Muscle of back (tissue), 3 donors: ENCODE measurements at regions not wholly inside any gene's neighbourhood (a gene's known extent, or its start where the extent isn't known, plus 50 kb on each side); places are given as distances from the start of the nearest gene placed in this dataset.
"Not testable (repeated sequence)": the region's sequence is repeated elsewhere in the genome, so short reads cannot be mapped to it uniquely, and the experiment has no call there.

Experiments used
- DNase-seq, 3 donors: peaks; one replicate each; pipeline versions ENCODE4 v3.0.0 to v3.0.0-alpha.2; 2013

DNA sequence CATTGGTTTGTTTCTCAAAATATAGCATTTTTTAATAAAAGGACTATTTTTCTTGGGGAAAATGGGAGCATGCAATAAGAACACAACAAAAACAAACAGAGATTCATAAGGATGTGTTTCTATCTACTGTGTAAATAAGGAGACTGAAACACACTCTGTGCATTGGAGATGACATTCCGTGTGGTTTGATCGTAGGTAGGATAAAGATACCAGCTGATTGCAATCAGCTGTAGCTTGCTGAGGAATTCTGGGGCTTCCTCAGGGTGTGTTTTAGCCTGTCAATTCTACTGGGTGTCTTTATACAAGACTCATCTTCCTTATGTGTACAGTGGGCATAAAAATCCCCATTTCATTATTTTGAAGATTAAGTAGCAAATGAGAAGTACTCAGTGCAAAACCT, 591.6 kb downstream of the DSC3 start:
- DNase-seq, result no peak

DNA sequence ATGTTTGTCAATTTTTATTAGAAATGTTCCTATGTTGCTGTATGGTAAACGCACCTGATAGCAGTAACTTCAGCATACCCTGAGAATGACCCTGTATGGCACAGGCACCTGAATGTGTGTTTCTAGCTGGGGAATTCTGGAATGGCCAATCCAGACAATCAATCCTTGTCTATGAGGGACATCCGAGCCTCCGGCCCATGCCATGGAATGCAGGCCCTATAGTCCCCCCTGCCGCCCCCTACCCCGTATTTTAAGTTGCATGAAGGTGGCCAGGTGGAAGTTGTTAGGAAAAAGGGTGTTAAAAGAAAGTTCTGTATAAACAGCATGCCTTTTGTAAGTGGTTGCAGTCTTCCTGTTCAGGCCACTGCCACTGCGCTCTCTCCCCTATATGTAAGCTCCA, 595.9 kb downstream of the DSC3 start:
- DNase-seq, result no peak

DNA sequence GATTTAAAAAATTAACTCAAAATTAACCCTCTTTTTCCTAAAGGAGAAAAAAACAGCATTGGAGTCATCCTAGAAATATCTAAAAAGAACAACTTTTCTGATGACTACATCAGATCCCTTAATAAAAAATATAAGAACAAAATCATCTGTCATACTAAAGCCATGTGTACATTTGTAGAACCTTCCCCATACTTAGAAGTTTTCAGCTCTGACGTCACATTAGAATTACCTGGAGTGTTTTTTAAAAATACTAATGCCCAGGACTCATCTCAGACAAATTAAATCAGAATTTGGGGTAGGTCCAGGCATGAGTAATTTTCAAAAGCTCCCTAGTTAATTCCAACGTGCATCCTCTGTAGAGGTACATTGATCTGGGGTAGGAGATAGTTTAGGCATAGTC, 598.0 kb downstream of the DSC3 start:
- DNase-seq, result no peak

DNA sequence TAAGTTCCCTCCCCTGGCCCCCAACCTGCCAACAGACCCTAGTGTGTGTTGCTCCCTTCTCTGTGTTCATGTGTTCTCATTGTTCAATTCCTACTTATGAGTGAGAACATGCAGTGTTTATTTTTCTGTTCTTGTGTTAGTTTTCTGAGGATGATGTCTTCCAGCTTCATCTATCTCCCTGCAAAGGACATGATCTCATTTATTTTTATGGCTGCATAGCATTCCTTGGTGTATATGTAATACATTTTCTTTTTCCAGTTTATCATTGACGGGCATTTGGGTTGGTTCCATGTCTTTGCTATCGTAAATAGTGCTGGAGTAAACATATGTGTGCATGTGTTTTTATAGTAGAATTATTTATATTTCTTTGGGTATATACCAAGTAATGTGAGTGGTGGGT, 602.2 kb downstream of the DSC3 start:
- no peak for DNase-seq

DNA sequence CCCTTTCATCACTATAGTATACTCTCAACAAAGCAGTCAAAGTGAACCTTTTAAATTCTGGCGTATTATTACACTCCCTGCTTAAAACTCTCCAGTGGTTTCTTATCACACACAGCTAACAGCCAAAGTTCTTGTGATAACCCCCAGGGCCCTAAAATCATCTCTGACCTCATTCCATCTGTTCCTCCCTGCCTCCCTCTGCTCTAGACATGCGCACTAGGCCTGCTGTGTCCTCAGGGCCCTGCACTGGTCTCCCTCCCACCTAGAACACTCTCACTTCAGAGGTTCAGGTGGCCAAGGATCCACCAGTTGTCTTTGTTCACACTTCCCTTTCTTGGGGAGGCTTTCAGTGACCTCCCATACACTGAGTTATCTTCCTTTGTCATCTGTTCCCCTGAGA, 603.4 kb downstream of the DSC3 start:
- DNase-seq, result no peak

DNA sequence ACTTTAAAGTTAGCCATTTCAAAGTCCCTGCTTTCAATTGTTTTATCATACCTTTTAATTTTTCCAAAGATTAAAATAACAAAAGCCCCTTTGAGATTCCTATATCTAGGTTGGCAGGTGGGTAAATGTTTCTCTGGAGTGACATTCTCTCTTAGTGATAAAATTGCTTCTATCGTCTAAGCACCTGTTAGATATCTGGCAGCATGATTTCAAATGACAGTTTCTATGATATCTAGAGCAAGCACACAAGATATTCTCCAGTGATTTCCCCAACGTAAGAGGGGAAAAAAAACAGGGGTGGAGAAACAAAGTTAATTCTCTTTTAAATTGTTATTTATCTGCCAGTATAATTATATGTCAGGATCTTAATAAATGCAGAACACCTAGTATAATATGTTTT, 610.2 kb downstream of the DSC3 start:
- DNase-seq, result no peak

DNA sequence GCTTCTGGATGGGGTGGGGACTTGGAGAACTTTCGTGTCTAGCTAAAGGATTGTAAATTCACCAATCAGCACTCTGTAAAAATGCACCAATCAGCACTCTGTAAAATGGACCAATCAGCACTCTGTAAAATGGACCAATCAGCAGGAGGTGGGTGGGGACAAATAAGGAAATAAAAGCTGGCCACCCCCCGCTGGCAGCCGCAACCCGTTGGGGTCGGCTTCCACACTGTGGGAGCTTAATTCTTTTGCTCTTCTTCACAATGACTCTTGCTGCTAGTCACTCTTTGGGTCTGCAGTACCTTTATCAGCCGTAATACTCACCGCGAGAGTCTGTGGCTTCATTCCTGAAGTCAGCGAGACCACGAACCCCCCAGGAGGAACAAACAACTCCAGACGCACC, 623.1 kb downstream of the DSC3 start:
- DNase-seq, result not testable (repeated sequence)

DNA sequence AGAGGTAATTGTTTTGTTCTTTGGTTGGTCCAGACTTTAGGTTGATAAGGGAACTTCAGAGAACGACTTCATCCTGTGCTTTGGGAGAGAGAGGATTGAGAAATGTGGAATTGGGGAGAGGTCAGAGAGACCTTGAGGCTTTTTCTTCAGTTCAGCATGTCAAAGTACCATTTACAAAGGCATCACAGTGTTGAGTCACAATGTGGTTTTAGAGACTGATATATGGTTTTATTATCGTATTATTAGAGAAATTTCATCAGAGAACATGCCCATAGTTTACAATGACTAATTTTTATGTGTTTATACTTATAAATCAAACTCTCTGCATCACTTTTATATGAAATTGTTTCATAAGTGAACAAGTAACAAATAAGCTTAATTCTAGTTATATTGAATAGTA, 626.6 kb downstream of the DSC3 start:
- no peak for DNase-seq

DNA sequence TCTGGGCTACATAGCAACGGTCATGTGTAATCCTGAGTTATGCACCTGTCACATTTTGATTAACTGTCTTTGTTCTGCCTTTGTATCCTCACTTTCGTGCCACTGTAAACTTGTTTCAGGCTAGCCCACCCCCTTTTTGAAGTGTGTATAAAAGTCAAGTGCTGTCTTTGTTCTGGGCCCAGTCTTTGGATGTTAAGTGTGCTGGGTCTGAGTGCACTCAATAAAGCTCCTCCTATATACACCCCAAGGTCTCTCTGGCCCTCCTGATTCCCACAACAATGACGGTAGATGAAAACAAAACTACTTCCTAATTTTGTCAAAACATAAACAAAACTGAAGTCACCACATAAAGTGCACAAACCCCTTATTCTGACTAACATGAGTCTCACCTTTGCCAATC, 633.4 kb downstream of the DSC3 start:
- no peak for DNase-seq

DNA sequence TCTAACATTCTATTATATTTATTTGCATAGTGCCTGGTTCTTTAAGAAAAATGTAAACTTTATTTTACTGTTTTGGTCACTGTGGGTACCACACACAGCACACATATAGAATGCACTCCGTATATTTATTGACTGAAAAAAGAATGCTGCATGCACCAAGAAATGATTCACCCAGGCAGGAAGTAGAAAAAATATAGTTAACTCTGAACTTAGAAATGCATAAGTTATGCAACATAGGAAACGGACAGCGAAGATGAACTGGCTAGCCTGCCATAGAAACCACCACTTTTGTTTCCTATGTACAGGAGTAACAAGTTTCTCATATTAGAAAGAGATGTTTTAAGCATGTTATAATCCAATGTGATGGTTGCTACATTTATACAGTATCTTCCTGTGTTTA, 635.8 kb downstream of the DSC3 start:
- DNase-seq, result no peak

DNA sequence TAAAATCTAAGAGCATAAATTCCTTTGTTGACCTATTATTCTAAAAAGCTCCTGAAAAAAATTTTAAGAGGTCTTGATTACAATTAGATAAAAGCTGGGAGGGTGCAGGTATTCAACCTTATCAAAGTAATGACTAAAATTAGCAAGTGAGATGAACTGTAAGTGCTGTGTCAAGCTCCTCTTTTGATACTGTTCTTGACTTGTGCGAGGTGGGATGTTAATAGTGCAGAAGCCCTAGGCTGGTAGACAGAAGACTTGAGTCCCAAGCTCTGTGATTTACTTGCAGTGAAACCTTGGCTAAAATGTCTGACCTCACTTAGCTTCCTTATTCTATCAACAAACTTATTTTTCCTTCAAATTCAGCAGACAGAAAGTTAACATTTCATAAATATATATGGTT, 637.5 kb downstream of the DSC3 start:
- no peak for DNase-seq

DNA sequence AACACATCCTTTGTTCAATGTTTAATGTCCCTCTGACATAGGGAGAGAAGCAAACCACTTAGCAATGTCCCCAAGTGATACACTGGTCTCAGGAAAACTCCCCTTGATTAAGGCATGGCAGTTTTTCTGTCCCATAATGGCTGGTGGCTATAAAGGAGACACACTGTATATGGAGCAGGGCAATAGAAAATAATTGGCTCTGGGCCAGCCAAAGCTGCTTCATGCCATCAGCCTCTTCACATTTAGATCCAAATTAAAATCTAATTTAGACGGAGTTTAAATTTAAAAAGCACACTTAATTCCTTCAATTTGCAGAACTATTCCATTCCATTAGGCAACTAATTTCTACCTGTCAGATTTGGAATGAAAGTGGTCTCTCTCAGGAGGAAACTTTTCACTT, 638.1 kb downstream of the DSC3 start:
- DNase-seq, result no peak

DNA sequence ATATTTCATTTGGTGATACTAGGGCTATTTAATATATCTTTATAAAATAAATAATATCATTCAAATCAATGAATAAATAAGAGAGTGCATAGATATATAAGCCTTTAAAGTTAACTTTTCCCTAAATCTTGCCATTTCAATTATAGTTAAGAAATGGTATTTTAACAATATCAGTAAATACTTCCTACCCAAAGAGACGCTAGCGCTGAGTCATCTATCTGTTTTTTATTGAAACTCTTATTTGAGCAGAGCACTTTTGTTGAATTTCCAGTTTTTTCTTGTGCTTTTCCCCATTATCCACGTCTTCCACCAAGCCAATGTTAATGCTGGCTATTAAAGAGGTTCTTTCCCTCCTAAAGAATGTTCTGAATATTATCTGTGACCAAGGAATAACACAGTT, 639.3 kb downstream of the DSC3 start:
- no peak for DNase-seq

DNA sequence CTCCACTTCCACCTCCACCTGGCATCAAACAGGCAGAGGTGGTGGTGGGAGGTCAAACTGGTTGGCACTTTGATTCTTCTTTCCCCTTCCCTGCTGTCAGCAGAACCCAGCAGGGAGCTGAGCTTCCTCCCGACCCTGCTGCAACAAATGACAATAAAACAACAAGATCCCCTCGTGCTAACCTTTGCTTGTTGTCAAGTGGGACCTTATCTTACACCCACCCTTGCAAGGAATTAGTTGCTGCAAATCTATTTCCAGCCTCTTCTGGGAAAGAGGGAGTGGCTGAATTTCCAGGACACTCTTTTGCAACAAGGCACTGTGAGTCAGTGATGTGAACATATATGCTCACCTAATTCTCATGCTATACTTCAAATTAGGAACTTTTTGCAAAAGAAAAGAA, 655.1 kb downstream of the DSC3 start:
- DNase-seq, result no peak

DNA sequence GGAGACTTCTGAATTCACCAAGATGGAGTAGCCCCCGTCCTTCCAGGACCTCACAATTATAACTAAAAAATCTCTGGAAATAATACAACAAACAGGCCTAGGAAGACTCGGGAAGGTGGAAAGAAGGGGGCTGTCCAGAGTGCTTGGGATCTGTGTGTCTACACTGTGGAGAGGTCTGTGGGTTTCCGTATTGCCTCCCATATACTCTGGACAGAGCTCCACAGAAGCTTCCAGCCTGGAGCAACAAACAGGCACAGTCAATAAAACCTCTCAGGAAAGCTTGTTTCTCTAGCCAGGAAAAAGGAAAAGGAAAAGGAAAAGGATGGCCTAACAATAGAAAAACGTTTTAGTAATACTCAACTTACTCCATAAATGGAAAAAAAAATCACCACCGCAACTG, 655.9 kb downstream of the DSC3 start:
- peak in 1 of 3 donors; percentile 8 for DNase-seq

DNA sequence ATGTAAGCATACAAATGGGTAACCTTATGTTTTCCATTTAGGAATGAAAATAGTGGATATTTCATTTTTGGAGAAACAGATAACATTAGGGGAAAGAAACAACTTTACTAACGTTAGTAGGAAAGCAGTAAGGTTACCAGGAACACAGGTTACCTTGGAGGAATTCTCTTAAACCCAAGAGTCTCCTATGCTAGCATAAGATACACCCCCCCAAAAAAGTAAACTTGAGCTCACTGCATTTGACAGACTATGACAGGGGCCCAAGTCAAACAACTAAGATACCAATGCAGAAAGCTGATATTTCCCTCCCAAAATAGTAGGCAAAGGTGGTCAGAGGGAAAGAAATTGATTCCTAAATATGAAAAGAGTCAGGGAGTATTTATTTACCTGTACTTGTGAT, 656.9 kb downstream of the DSC3 start:
- no peak for DNase-seq

DNA sequence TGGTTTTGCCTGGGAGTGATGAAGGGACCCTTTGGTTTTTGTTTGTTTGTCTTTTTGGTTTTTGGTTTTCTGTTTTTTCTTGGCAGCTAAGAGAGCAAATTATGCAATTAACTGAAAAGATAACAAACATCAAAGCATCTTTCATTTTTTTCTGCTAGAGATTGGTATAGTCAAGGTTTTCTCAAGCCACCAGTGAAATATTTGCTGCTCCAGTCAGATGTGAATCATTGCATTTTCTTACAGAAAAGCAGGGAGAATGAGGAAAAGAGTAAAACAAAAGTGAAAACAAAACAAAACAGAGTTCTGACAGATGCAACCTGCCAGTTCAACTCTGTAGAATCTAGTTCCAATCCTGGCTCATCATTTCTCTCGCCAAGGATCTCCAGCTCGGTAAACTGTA, 660.7 kb downstream of the DSC3 start:
- no peak for DNase-seq

DNA sequence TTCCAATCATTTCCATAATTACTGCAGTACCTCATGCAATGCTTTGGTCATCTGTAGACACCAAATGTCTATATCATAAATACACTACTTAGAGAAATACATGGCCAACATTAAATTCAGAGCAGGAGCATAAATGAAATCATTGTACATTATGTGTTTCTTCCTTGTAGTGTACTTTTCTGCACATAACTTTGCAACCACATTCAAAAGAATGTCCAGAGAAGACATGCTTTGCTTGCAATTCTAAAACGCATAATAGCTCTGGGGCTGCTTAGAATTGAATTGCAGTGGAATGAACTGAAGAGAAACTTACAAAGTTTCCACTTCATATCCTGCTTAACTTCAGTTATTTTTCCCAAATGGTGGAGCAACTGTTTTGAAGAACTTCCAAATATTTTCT, 664.4 kb downstream of the DSC3 start:
- DNase-seq, result no peak

DNA sequence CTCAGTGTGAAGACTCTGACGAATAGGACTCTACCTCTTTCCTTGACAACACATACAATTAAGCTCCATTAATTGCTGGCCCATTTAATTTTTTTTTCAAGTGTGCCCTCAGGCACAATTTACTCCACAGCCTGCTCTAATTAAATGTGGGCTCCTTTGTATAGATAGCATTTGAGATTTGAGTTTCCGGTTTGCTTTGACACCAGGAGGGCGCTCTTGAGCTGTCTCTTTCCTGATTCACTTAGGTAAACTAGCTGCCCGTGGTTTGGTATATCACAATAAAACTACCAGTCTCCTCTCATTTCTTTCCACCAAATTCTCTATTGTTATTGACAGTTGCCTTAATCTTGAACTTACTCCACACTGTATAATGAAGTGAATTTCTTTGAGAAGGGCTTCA, 666.0 kb downstream of the DSC3 start:
- no peak for DNase-seq

DNA sequence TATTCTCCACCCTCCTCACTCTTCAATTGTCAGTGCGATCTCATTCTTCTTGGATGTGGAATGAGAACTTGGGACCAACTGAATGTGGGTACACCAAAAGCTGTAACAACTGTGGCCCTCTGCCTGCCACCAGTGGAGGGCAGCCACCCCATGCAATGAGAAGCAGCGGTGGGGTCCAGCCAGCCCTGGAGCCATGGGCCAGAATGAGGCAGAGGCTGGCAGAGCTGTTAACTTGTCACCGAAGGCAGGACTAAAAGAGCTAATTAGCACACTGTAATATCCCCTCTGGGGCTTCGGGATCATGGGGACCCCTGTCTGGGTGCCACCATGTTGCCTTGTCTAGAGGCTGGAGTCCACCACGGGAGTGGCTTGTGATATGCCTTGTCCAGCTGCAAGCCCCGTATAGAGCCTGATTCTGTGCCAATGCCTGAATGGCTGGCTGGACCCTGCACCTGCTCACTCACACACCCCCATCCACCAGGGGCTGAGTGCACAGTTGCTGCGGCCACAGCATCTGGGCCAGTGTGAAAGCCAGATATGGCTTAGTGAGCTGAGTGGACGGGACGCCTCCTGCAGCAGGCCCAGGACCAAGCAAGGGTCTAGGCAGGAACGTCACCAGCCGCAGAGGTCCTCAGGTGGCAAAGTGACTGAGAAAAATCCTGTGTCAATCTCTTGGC, 680.5 kb downstream of the DSC3 start:
- DNase-seq, result no peak

DNA sequence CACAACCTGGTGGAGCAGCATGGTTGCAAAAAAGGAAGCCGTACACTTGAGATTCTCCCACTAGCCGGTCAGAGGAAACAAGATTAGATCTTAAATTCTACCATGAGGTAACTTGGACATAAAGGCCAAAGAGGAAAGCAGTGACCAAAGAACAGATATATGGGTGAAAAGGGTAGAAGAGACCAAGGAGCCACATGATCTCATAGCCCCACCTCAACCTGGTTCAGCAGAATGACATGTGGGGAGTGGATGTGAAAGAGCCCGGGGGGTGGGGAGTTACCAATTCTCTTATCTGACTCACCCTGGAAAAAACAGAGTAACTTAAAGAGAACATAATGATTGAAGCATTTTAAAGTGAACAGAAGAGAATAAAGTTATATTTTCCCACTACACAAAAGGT, 683.0 kb downstream of the DSC3 start:
- DNase-seq, result no peak

DNA sequence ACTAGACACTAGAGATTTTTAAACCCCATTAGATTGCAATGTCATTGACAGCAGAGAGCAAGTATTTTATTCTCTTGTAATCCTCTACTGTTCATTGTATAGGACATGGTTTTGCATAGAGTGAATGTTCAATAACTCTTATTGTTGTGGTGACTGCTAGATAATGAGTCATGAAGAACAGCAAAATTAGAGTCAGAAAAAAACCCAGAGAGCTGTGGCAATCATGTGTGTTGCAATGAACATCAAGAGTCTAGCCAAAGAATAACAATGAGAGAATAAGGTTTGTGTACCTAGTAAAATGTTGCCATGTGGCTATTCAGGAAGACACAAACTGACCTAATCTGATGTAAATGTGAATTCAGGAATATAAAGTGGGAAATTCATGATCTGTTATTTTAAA, 684.0 kb downstream of the DSC3 start:
- peak in 1 of 3 donors; percentile 10 for DNase-seq

DNA sequence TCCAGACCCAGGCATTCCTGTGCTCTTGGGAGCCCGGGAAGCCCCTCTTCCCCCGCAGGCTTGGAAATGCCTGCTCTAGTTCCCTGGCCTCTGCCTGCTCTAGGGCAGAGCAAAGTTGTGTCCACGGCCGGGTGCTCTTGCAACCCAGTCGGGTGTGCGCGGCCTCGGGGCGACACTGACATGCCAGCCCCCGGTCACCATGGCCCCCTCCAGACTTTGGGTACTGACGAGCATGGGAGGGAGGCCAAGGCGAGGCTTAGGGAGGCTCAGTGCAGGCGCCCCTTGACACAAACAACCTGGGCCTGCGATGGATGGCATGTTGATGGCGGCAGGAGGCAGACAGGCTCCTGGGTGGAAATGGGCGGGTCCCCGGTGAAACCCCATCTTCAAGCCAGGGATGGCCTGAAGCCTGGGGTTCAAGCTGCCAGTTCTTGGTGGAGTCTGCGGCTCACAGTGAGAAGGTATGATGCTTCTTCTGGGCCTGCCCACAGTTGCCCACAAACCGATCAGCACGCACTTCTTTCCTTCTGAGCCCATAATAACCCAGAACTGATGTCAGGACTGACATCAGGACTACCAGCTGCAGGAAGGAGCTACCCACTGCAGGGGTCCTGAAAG, 689.9 kb downstream of the DSC3 start:
- no peak for DNase-seq

DNA sequence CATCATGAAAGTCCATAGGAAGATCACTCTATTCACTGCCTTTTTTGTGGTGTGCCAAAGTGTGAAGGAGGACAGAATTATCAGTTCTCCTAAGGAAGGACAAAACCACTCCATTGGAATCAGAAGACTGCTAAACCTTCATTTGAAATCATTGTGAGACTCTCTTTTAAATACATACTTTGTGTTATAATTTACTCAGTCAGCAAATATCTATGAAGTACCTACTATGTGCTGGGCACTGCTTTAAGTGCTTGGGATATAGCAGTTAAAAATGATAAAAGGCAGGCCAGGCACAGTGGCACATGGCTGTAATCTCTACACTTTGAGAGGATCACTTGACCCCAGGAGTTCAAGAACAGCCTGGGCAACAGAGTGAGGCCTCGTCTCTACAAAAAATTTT, 692.3 kb downstream of the DSC3 start:
- DNase-seq, result no peak
